HEK293 (cell line): ENCODE measurements at regions not wholly inside any gene's neighbourhood (a gene's known extent, or its start where the extent isn't known, plus 50 kb on each side); places are given as distances from the start of the nearest gene placed in this dataset.

ENCODE experiments used
- CTCF ChIA-PET: fragments of 350-600 bp; formaldehyde crosslinking; extraction: SDS; loops from one replicate; lab custom pipeline; 2021; ENCODE audit warnings: antibody characterized with exemption; lab: Yijun Ruan, JAX
- POLR2A ChIA-PET: fragments of 300-600 bp; formaldehyde crosslinking; extraction: SDS; loops from one replicate; lab custom pipeline; 2020; ENCODE audit warnings: antibody characterized with exemption, inconsistent platforms; lab: Yijun Ruan, JAX
- H3K27ac ChIP-seq: fragments of 200-500 bp; sonication (Bioruptor generic); 2 replicates; pipeline ENCODE4 v1.5.1; 2014; ENCODE audit warnings: low read depth, low read length, control low read depth, inconsistent platforms; ENCODE audit errors: extremely low read depth
- H3K36me3 ChIP-seq, 2 experiments: fragments of 200-500 bp in 1 of 2; sonication (Bioruptor generic) in 1 of 2; 1 replicate in 1 of 2; 2 replicates in 1 of 2; pipeline ENCODE4 v1.5.1; 2014 to 2017; ENCODE audit warnings: inconsistent platforms in 2 of 2, low read length in 2 of 2; ENCODE audit not compliant: control insufficient read depth in 2 of 2, insufficient read depth in 1 of 2
- H3K4me1 ChIP-seq: fragments of 200-500 bp; sonication (Bioruptor generic); 2 replicates; pipeline ENCODE4 v1.5.1; 2014; ENCODE audit warnings: mild to moderate bottlenecking, low read length, inconsistent platforms; ENCODE audit not compliant: control insufficient read depth, insufficient read depth
- H3K4me3 ChIP-seq: 2 replicates; pipeline ENCODE4 v1.5.1; 2011; ENCODE audit warnings: low read depth, mild to moderate bottlenecking, control low read depth, low read length, moderate library complexity
- H3K9me3 ChIP-seq: fragments of 200-500 bp; sonication (Bioruptor generic); 2 replicates; pipeline ENCODE4 v1.5.1; 2014; ENCODE audit warnings: low read depth, low read length, inconsistent platforms; ENCODE audit not compliant: control insufficient read depth, insufficient read depth
- INSM2 ChIP-seq: fragments of 450-650 bp; formaldehyde crosslinking; IDR thresholded peaks from 2 replicates; pipeline ENCODE4 v1.5.1; 2016; ENCODE audit warnings: missing biosample characterization, missing genetic modification characterization
- SCRT1 ChIP-seq: fragments of 450-650 bp; formaldehyde crosslinking; IDR thresholded peaks from 2 replicates; pipeline ENCODE4 v1.5.1; 2016; ENCODE audit warnings: missing biosample characterization, missing genetic modification characterization, borderline replicate concordance
- TSHZ1 ChIP-seq: fragments of 450-650 bp; formaldehyde crosslinking; IDR thresholded peaks from 2 replicates; pipeline ENCODE4 v1.5.1; 2016; ENCODE audit warnings: missing biosample characterization, missing genetic modification characterization, borderline replicate concordance
- WT1 ChIP-seq: fragments of 450-650 bp; formaldehyde crosslinking; IDR thresholded peaks from 2 replicates; pipeline ENCODE4 v1.5.1; 2016; ENCODE audit warnings: missing biosample characterization, missing genetic modification characterization
- YY1 ChIP-seq: fragments of 450-650 bp; formaldehyde crosslinking; IDR thresholded peaks from 2 replicates; pipeline ENCODE4 v1.5.1; 2018; ENCODE audit warnings: missing biosample characterization, missing genetic modification characterization
- ZNF121 ChIP-seq: fragments of 450-650 bp; formaldehyde crosslinking; IDR thresholded peaks from 2 replicates; pipeline ENCODE4 v1.5.1; 2016; ENCODE audit warnings: missing biosample characterization, missing genetic modification characterization
- ZNF132 ChIP-seq: fragments of 450-650 bp; formaldehyde crosslinking; IDR thresholded peaks from 2 replicates; pipeline ENCODE4 v1.5.1; 2017; ENCODE audit warnings: missing biosample characterization, missing genetic modification characterization, borderline replicate concordance
- ZNF140 ChIP-seq: fragments of 450-650 bp; formaldehyde crosslinking; IDR thresholded peaks from 2 replicates; pipeline ENCODE4 v1.5.1; 2016; ENCODE audit warnings: missing biosample characterization, missing genetic modification characterization
- ZNF169 ChIP-seq: fragments of 450-650 bp; formaldehyde crosslinking; IDR thresholded peaks from 2 replicates; pipeline ENCODE4 v1.5.1; 2016; ENCODE audit warnings: missing biosample characterization, missing genetic modification characterization
- ZNF26 ChIP-seq: fragments of 450-650 bp; formaldehyde crosslinking; IDR thresholded peaks from 2 replicates; pipeline ENCODE4 v1.5.1; 2016; ENCODE audit warnings: missing biosample characterization, missing genetic modification characterization
- ZNF266 ChIP-seq: fragments of 450-650 bp; formaldehyde crosslinking; IDR thresholded peaks from 2 replicates; pipeline ENCODE4 v1.5.1; 2016; ENCODE audit warnings: missing biosample characterization, missing genetic modification characterization, low read depth
- ZNF280C ChIP-seq: fragments of 450-650 bp; formaldehyde crosslinking; IDR thresholded peaks from 2 replicates; pipeline ENCODE4 v1.5.1; 2016; ENCODE audit warnings: missing biosample characterization, missing genetic modification characterization
- ZNF391 ChIP-seq: fragments of 450-650 bp; formaldehyde crosslinking; IDR thresholded peaks from 2 replicates; pipeline ENCODE4 v1.5.1; 2016; ENCODE audit warnings: low read depth, missing biosample characterization, missing genetic modification characterization, borderline replicate concordance
- ZNF548 ChIP-seq: fragments of 450-650 bp; formaldehyde crosslinking; IDR thresholded peaks from 2 replicates; pipeline ENCODE4 v1.5.1; 2016; ENCODE audit warnings: missing biosample characterization, missing genetic modification characterization
- ZNF558 ChIP-seq: fragments of 450-650 bp; formaldehyde crosslinking; IDR thresholded peaks from 2 replicates; pipeline ENCODE4 v1.5.1; 2016; ENCODE audit warnings: missing biosample characterization, missing genetic modification characterization
- ZNF629 ChIP-seq: fragments of 450-650 bp; formaldehyde crosslinking; IDR thresholded peaks from 2 replicates; pipeline ENCODE4 v1.5.1; 2017; ENCODE audit warnings: missing biosample characterization, missing genetic modification characterization
- ZNF677 ChIP-seq: fragments of 450-650 bp; IDR thresholded peaks from 2 replicates; pipeline ENCODE4 v1.5.0; 2018; ENCODE audit warnings: missing biosample characterization, mild to moderate bottlenecking, missing genetic modification characterization, moderate library complexity
- ZNF707 ChIP-seq: fragments of 450-650 bp; formaldehyde crosslinking; IDR thresholded peaks from 2 replicates; pipeline ENCODE4 v1.5.1; 2016; ENCODE audit warnings: missing biosample characterization, missing genetic modification characterization
- ZSCAN23 ChIP-seq: fragments of 450-650 bp; formaldehyde crosslinking; IDR thresholded peaks from 2 replicates; pipeline ENCODE4 v1.5.1; 2016; ENCODE audit warnings: missing biosample characterization, missing genetic modification characterization

- no peak for TF ChIP-seq ZNF140 (tag by site-specific recombination)
- TF ChIP-seq ZNF558 (tag by site-specific recombination): no peak
- no peak for TF ChIP-seq ZNF548 (tag by site-specific recombination)
- no peak for TF ChIP-seq ZNF677 (tag by site-specific recombination)
Measured at GRCh38 chr4:140277576-140277975, 95.9 kb upstream of the SCOC start (continued).

GRCh38 chr4:140271553-140271952, 101.9 kb upstream of the SCOC start:
- ChIA-PET POLR2A (no interaction called here), CTCF (interaction anchor here (0.8 kb wide), 1 partner anchor 89 kb away, joined by 5 read pairs; no protein-coding TSS in a partner anchor)
- Histone ChIP-seq H3K9me3 (no peaks in the 10 kb centered on the region), H3K27ac (no peak overlapping the region), H3K4me1 (no peaks in the 10 kb centered on the region), H3K36me3 (no peaks in the 10 kb centered on the region), H3K4me3 (no peak overlapping the region)
- TF ChIP-seq YY1 (tag by site-specific recombination) (no peak), ZNF266 (tag by site-specific recombination) (no peak), ZNF391 (tag by site-specific recombination) (no peak), TSHZ1 (tag by site-specific recombination) (no peak), INSM2 (tag by site-specific recombination) (no peak), ZSCAN23 (no peak), ZNF121 (tag by site-specific recombination) (no peak), ZNF707 (no peak), WT1 (no peak), ZNF629 (tag by site-specific recombination) (no peak), ZNF280C (tag by site-specific recombination) (no peak), ZNF26 (tag by site-specific recombination) (no peak), SCRT1 (no peak), ZNF169 (tag by site-specific recombination) (no peak), ZNF132 (tag by site-specific recombination) (no peak)
